ENCODE measurements at regions not wholly inside any gene's neighbourhood (a gene's known extent, or its start where the extent isn't known, plus 50 kb on each side); places are given as distances from the start of the nearest gene placed in this dataset.

DNA sequence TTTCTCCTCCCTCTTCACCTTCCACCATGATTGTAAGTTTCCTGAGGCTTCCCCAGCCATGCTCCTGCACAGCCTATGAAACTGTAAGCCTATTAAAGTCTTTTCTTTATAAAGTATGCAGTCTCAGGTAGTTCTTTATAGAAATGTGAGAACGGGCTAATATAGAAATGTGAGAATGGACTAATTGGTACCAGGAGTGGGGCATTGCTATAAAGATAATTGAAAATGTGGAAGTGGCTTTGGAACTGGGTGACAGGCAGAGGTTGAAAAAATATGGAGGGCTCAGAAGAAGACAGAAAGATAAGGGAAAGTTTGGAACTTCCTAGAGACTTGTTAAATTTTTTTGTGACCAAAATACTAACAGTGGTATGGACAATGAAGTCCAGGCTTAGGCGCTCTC is 959.3 kb downstream of the SH3BGRL start:
- no peak for DNase-seq (ENCODE audit: extremely low read depth, low read depth)
- TF ChIP-seq, protein P1, sequence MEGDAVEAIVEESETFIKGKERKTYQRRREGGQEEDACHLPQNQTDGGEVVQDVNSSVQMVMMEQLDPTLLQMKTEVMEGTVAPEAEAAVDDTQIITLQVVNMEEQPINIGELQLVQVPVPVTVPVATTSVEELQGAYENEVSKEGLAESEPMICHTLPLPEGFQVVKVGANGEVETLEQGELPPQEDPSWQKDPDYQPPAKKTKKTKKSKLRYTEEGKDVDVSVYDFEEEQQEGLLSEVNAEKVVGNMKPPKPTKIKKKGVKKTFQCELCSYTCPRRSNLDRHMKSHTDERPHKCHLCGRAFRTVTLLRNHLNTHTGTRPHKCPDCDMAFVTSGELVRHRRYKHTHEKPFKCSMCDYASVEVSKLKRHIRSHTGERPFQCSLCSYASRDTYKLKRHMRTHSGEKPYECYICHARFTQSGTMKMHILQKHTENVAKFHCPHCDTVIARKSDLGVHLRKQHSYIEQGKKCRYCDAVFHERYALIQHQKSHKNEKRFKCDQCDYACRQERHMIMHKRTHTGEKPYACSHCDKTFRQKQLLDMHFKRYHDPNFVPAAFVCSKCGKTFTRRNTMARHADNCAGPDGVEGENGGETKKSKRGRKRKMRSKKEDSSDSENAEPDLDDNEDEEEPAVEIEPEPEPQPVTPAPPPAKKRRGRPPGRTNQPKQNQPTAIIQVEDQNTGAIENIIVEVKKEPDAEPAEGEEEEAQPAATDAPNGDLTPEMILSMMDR (IDR thresholded peaks at IDR 0.05; ENCODE audit: low read depth, low read length), result no peak

DNA sequence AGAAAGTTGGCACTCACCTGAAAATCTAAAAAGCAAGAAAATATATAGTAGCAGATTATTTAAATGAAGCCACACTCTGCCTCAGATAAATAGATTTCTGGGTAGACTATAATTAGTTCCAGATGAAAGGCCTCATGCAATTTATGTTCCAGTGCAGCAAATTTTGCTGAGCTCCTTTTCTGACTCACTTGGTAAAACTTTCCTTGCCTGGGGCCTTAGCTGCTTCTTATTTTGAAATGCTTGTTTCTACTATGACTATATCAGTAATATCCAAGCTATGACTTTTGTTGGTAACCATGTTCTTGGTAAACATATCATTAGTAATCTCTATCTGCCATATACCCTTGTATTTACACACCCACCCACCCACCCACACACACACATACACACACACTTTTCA is 961.8 kb downstream of the SH3BGRL start:
- DNase-seq (ENCODE audit: extremely low read depth, low read depth), result no peak
- TF ChIP-seq, protein P1 (IDR thresholded peaks at IDR 0.05; ENCODE audit: low read depth, low read length), result no peak

DNA sequence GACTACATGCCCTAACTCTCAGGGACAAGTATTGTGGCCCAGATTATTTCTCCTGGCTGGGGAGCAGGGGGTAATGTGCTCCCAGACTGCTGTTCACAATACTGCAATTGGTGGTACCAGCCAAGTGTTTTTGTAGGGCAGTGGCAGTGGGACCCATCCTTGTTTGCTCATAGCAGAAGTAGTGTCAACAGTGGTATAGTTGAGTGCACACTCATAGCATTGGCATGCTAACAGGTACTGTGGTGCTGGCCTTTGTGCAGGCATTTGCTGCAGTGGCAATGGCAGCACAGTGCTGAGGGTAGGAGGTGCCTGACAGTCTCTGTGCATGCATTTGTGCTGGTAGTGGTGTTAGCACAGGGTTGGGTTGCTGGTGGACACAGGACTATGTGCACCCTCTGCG is 995.0 kb downstream of the SH3BGRL start:
- TF ChIP-seq, protein P1 (IDR thresholded peaks at IDR 0.05; ENCODE audit: low read depth, low read length), result no peak
- no peak for DNase-seq (ENCODE audit: extremely low read depth, low read depth)

DNA sequence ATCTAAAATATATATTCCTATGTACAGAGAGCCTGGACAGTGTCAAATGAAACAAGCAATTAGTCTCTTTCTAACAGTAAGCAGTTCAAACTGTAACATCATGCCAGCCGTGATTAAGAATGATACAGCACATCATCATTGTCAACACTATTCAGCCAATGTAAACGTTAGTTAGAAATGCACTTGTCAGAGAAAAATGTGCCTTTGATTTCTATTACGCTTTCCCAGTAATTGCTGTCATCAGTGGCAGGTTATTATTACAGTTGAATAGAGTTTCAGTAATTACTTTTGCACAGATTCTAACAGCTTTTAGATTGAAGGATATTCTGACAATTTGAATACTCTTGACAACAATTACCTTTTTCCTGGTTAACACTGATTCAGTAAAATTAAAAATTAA is 1007.1 kb downstream of the SH3BGRL start:
- TF ChIP-seq, protein P1 (IDR thresholded peaks at IDR 0.05; ENCODE audit: low read depth, low read length), result no peak
- no peak for DNase-seq (ENCODE audit: extremely low read depth, low read depth)

DNA sequence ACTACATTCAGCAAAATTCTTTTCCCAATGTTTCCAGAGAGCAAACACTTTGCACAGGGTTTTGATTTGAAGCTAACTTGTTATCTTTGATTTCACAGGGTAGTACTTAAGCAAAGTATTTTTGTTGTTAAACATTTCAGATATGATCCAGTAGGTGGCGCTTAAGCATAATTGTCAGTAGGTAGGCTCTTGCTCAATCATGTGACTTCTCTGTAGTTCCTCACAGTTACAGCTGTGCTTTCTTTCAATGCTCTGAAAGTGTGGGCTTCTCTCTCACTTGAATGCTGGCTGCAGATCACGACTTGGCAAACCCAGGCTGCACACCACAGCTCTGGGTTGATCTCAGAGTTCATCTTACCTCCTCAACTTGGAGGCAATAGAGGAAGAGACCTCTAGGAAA is 1016.5 kb downstream of the SH3BGRL start:
- DNase-seq (ENCODE audit: extremely low read depth, low read depth), result no peak
- TF ChIP-seq, protein P1 (IDR thresholded peaks at IDR 0.05; ENCODE audit: low read depth, low read length), result peak; percentile 20

DNA sequence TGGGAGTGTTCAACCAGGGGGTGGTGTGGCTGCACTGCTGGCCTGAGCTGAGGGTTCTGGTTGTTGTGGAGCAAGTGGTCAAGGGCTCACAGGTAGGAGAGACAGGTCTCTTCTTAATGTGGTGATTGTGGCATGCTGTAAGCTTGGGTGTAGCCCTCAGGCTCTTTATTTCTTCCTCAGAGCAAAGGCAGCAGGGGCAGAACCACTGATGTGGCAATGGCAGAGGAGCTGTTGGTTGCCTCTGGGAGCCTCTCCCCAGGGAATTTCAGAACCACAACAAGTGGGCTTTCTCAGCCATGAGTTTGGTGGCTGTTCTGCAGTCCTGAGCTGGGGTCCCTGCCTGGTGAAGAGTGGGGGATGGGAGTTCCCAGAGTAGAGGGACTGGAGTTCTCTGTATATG is 1017.2 kb downstream of the SH3BGRL start:
- no peak for DNase-seq (ENCODE audit: extremely low read depth, low read depth)

DNA sequence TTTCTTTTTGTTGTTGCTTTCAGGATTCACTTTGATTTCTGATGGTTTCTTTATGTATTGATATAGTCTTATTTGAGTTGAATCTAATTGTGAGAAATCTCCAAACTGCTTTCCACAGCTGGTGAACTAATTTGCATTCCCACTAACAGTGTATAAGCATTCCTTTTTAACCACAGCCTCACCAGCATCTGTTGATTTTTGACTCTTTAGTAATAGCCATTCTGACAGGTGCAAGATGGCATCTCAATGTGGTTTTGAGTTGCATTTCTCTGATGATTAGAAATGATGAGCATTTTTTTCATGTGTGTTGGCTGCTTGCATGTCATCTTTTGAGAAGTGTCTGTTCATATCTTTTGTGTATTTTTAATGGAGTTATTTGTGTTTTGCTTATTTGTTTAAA is 1023.1 kb downstream of the SH3BGRL start:
- DNase-seq (ENCODE audit: extremely low read depth, low read depth), result no peak
- TF ChIP-seq, protein P1 (IDR thresholded peaks at IDR 0.05; ENCODE audit: low read depth, low read length), result no peak

More for the DNA sequence above, 1017.2 kb downstream of the SH3BGRL start:
- TF ChIP-seq, protein P1 (IDR thresholded peaks at IDR 0.05; ENCODE audit: low read depth, low read length), result no peak
